MM.1S (cell line): ENCODE measurements at regions not wholly inside any gene's neighbourhood (a gene's known extent, or its start where the extent isn't known, plus 50 kb on each side); places are given as distances from the start of the nearest gene placed in this dataset.

ENCODE experiments used
- DNase-seq: peaks from one replicate; pipeline ENCODE4 v3.0.0-alpha.2; 2015
- H2AFZ ChIP-seq: fragments of 300-600 bp; sonication (generic); 2 replicates; pipeline ENCODE4 v1.6.0; 2016; ENCODE audit warnings: antibody characterized with exemption, low read length
- H3F3A ChIP-seq: fragments of 300-600 bp; sonication (generic); 2 replicates; pipeline ENCODE4 v1.6.1; 2016; ENCODE audit warnings: mild to moderate bottlenecking, antibody characterized with exemption, low read length, moderate library complexity, mixed read lengths; ENCODE audit not compliant: insufficient read depth
- H3K27ac ChIP-seq: fragments of 300-600 bp; sonication (generic); 2 replicates; pipeline ENCODE4 v1.5.1; 2016; ENCODE audit warnings: mild to moderate bottlenecking, low read length
- H3K27me3 ChIP-seq: fragments of 300-600 bp; sonication (generic); replicated peaks from 2 replicates; pipeline ENCODE4 v1.6.0; 2016; ENCODE audit warnings: low read length; ENCODE audit not compliant: insufficient read depth
- H3K36me3 ChIP-seq: fragments of 300-600 bp; sonication (generic); replicated peaks from 2 replicates; pipeline ENCODE4 v1.6.1; 2016; ENCODE audit warnings: mild to moderate bottlenecking, low read length, mixed read lengths; ENCODE audit not compliant: insufficient read depth
- H3K4me1 ChIP-seq: fragments of 300-600 bp; sonication (generic); 2 replicates; pipeline ENCODE4 v1.6.1; 2016; ENCODE audit warnings: low read length, mixed read lengths
- H3K4me2 ChIP-seq: fragments of 300-600 bp; sonication (generic); 2 replicates; pipeline ENCODE4 v1.6.0; 2016; ENCODE audit warnings: low read depth, low read length
- H3K4me3 ChIP-seq: fragments of 300-600 bp; sonication (generic); 2 replicates; pipeline ENCODE4 v1.5.1; 2016; ENCODE audit warnings: low read length, mixed read lengths
- H3K79me2 ChIP-seq: fragments of 300-600 bp; sonication (generic); 2 replicates; pipeline ENCODE4 v1.6.1; 2016; ENCODE audit warnings: mixed run types, low read length, mixed read lengths
- H3K9ac ChIP-seq: fragments of 300-600 bp; sonication (generic); 2 replicates; pipeline ENCODE4 v1.6.1; 2016; ENCODE audit warnings: low read length, mixed read lengths
- H3K9me2 ChIP-seq: fragments of 300-600 bp; sonication (generic); replicated peaks from 2 replicates; pipeline ENCODE4 v1.6.1; 2016; ENCODE audit warnings: mild to moderate bottlenecking, low read length, mixed read lengths; ENCODE audit not compliant: insufficient read depth
- H3K9me3 ChIP-seq: fragments of 300-600 bp; sonication (generic); replicated peaks from 2 replicates; pipeline ENCODE4 v1.6.1; 2016; ENCODE audit warnings: mild to moderate bottlenecking, low read length, mixed read lengths; ENCODE audit not compliant: insufficient read depth
- H4K20me1 ChIP-seq: fragments of 300-600 bp; sonication (generic); 2 replicates; pipeline ENCODE4 v1.6.1; 2016; ENCODE audit warnings: mild to moderate bottlenecking, low read length, moderate library complexity, mixed read lengths; ENCODE audit not compliant: insufficient read depth
- EZH2 ChIP-seq: fragments of 300-600 bp; sonication (generic); optimal IDR thresholded peaks from 2 replicates; pipeline ENCODE3; 2017; ENCODE audit warnings: low read depth, mild to moderate bottlenecking, antibody characterized with exemption, low read length, mixed read lengths
- EZH2phosphoT487 ChIP-seq: fragments of 300-600 bp; sonication (generic); IDR thresholded peaks from 2 replicates; pipeline ENCODE4 v1.6.1; 2018; ENCODE audit warnings: antibody characterized with exemption, low read length
- TF ChIP-seq, protein P1 (sequence below): fragments of 300-600 bp; sonication (generic); IDR thresholded peaks from 2 replicates; pipeline ENCODE4 v1.5.1; 2016; ENCODE audit warnings: antibody characterized with exemption, low read length, mixed read lengths

GRCh38 chr3:22392286-22392685 lies 641.3 kb upstream of the ZNF385D start:
- no peak overlapping the region for H3K4me3 ChIP-seq
- H3K9me2 ChIP-seq, result no peaks in the 10 kb centered on the region
- no peaks in the 10 kb centered on the region for H3K4me1 ChIP-seq
- DNase-seq, result no peak
- H3K27ac ChIP-seq, result no peak overlapping the region
- no peak overlapping the region for H3K9ac ChIP-seq
- no peaks in the 10 kb centered on the region for H3K36me3 ChIP-seq
- no peaks in the 10 kb centered on the region for H4K20me1 ChIP-seq
- TF ChIP-seq EZH2, result no peak
- TF ChIP-seq, protein P1, sequence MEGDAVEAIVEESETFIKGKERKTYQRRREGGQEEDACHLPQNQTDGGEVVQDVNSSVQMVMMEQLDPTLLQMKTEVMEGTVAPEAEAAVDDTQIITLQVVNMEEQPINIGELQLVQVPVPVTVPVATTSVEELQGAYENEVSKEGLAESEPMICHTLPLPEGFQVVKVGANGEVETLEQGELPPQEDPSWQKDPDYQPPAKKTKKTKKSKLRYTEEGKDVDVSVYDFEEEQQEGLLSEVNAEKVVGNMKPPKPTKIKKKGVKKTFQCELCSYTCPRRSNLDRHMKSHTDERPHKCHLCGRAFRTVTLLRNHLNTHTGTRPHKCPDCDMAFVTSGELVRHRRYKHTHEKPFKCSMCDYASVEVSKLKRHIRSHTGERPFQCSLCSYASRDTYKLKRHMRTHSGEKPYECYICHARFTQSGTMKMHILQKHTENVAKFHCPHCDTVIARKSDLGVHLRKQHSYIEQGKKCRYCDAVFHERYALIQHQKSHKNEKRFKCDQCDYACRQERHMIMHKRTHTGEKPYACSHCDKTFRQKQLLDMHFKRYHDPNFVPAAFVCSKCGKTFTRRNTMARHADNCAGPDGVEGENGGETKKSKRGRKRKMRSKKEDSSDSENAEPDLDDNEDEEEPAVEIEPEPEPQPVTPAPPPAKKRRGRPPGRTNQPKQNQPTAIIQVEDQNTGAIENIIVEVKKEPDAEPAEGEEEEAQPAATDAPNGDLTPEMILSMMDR, result no peak
- no peak for TF ChIP-seq EZH2phosphoT487
- no peak overlapping the region for H3K4me2 ChIP-seq
- no peaks in the 10 kb centered on the region for H3K27me3 ChIP-seq
- no peaks in the 10 kb centered on the region for H3K9me3 ChIP-seq
- H2AFZ ChIP-seq, result no peak overlapping the region
- H3K79me2 ChIP-seq, result no peaks in the 10 kb centered on the region
- H3F3A ChIP-seq, result no peaks in the 10 kb centered on the region

DNA sequence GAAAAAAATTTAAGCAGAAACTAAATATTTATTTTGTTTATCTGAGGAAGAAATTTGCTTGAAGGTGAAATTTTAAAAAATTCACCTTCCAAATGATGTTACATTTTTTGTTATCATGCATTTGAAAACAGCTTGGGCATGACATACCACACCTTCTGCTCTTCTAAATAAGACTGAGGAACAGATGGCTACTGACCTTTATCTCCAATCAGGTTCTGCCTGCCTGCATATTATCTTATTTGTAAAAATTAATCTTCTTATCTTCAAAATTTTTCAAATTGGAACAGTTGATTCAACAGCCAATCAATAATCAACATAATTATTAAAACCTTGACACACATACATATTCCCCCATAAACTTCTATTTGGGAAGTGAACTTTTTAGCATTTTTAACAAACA lies 641.8 kb upstream of the ZNF385D start:
- H2AFZ ChIP-seq, result no peak overlapping the region
- H3K4me3 ChIP-seq, result no peak overlapping the region
- H3K79me2 ChIP-seq, result no peaks in the 10 kb centered on the region
- H4K20me1 ChIP-seq, result no peaks in the 10 kb centered on the region
- no peak overlapping the region for H3K4me2 ChIP-seq
- no peaks in the 10 kb centered on the region for H3K9me2 ChIP-seq
- H3K9ac ChIP-seq, result no peak overlapping the region
- no peaks in the 10 kb centered on the region for H3K4me1 ChIP-seq
- H3K36me3 ChIP-seq, result no peaks in the 10 kb centered on the region
- no peaks in the 10 kb centered on the region for H3K9me3 ChIP-seq
- no peak for DNase-seq
- TF ChIP-seq EZH2 (no peak), EZH2phosphoT487 (no peak)
- TF ChIP-seq, protein P1, result no peak
- H3F3A ChIP-seq, result no peaks in the 10 kb centered on the region
- H3K27me3 ChIP-seq, result no peaks in the 10 kb centered on the region
- no peak overlapping the region for H3K27ac ChIP-seq

DNA sequence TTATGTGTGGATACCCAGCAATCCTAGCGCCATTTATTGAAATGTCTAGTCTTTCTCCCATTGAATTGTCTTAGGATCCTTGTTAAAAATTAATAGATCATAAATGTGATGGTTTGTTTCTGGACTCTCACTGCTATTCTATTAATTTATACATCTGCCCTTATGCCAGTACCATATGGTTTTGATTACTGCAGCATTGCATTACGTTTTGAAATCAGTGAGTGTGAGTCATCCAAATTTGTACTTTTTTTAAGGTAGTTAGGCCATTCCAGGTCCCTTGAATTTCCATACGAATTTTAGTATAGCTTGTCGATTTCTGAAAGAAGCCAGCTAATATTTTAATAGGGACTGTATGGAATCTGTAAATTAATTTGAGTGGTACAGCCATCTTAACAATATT lies 648.6 kb upstream of the ZNF385D start:
- Histone ChIP-seq H3K27ac (no peak overlapping the region), H4K20me1 (no peaks in the 10 kb centered on the region), H3K36me3 (no peaks in the 10 kb centered on the region), H3K27me3 (no peaks in the 10 kb centered on the region), H3K9me3 (no peaks in the 10 kb centered on the region), H3K9me2 (no peaks in the 10 kb centered on the region), H3K4me2 (no peak overlapping the region), H3F3A (no peaks in the 10 kb centered on the region), H2AFZ (no peak overlapping the region), H3K9ac (no peak overlapping the region), H3K4me3 (no peak overlapping the region), H3K4me1 (no peaks in the 10 kb centered on the region), H3K79me2 (no peaks in the 10 kb centered on the region)
- DNase-seq, result no peak
- TF ChIP-seq EZH2, result no peak
- no peak for TF ChIP-seq EZH2phosphoT487
- TF ChIP-seq, protein P1, result no peak
